Left cardiac atrium (tissue), 4 donors: ENCODE measurements at regions not wholly inside any gene's neighbourhood (a gene's known extent, or its start where the extent isn't known, plus 50 kb on each side); places are given as distances from the start of the nearest gene placed in this dataset.

Source experiments
- ATAC-seq, 2 donors: fragments of 200-7000 bp; cut with Tn5 transposase; one replicate each; pipeline ENCODE4 v1.9.1; 2020; ENCODE audit warnings: mild to moderate bottlenecking in 2 of 2, moderate library complexity in 2 of 2
- DNase-seq: peaks from one replicate; pipeline ENCODE4 v3.0.0-alpha.2; 2020
- intact Hi-C, 2 donors: fragments of 100-400 bp; cut with DNase I; formaldehyde crosslinking; loops; one replicate each; pipeline versions ENCODE4 v1.14.1 to v1.15.1; 2022 to 2023
- donor health status: DM: no; HTN: yes; CAD: no.
- donor health status: DM: no; HTN: yes; CAD: no; lungs with severe emphysema.
- donor health status: DM: yes; HTN: yes; CAD: no.
- donor health status: Dilated cardiomyopathy.

DNA sequence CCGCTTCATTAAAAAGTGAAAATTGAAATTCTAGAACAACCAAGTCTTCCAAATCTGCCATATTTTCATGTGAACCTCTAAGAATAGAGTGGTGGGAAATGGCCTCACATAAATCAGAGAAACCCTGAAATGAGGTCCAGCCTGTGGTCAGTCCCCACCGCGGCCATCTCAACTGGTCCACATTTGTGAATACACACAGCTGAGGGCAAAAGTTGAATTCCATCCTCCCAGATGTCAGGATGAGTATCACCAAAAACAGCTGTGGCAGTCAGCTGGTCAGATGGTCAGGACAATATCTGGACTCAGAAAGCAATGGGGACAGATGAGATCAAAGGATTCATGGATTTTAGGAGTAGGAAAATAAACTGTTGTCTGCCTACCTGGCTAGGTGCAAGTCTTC lies 219.4 kb upstream of the NCKAP5 start:
- DNase-seq (no peak), ATAC-seq (no peak)
- intact Hi-C loops: no loop called here

- DNase-seq (no peak), ATAC-seq (no peak)
- intact Hi-C loops: no loop called here
Observed at GRCh38 chr2:133788386-133788785, 220.1 kb upstream of the NCKAP5 start.

- ATAC-seq (no peak), DNase-seq (no peak)
- intact Hi-C loops: no loop called here
Observed at GRCh38 chr2:133789743-133790142, 221.5 kb upstream of the NCKAP5 start.

- no peak for ATAC-seq
- intact Hi-C loops: no loop called here
Observed at GRCh38 chr2:133790711-133791110, 222.4 kb upstream of the NCKAP5 start.

GRCh38 chr2:133791191-133791590 lies 222.9 kb upstream of the NCKAP5 start:
- intact Hi-C loops: no loop called here
- ATAC-seq: no peak

More at GRCh38 chr2:133790711-133791110, 222.4 kb upstream of the NCKAP5 start:
- no peak for DNase-seq

GRCh38 chr2:133792223-133792622 lies 224.0 kb upstream of the NCKAP5 start:
- intact Hi-C loops: no loop called here
- no peak for DNase-seq
- no peak for ATAC-seq

More at GRCh38 chr2:133791191-133791590, 222.9 kb upstream of the NCKAP5 start:
- DNase-seq: no peak

DNA sequence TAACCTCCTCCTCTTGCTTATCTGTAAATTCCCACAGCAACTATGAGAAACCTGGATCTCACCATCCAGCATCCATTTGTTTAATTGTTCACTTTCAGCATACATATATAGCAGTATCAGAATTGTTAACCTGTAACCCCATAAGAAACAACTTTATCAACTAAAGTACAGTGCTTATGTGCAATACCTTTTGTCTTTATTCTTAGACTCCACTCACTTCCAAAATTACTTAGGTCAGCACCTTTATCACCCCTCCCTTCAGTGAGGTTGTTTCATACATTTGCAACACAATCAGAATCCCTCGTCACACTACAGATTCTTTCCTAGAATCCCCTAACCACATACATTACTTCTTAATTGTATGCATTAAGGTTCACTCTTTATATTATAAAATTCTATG lies 225.9 kb upstream of the NCKAP5 start:
- DNase-seq (no peak), ATAC-seq (no peak)
- intact Hi-C loops: no loop called here

GRCh38 chr2:133801946-133802345 lies 233.7 kb upstream of the NCKAP5 start:
- ATAC-seq (no peak), DNase-seq (no peak)
- intact Hi-C loops: no loop called here

GRCh38 chr2:133802409-133803039 lies 234.3 kb upstream of the NCKAP5 start:
- intact Hi-C loops: no loop called here
- DNase-seq: no peak
- no peak for ATAC-seq

DNA sequence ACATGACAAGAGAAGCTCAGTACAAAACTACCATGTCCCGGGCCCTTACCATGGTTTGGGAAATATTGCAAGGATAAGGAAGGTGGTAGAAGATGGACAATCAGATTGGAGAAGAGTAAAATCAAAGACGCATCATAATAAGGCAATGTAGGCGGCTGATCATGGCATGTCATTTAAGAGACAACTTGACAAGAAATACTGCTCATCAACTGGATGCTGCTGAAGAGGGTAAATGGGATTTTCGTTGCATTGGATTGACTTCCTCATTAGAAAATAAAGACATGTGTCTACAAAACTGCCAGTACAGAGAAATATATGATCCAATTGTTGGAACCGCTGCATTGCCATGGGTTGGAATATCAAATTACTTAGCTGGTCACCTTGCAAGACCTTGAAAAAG lies 238.3 kb upstream of the NCKAP5 start:
- ATAC-seq (no peak), DNase-seq (no peak)
- intact Hi-C loops: no loop called here

GRCh38 chr2:133809485-133809884 lies 241.2 kb upstream of the NCKAP5 start:
- no peak for DNase-seq

GRCh38 chr2:133810559-133810958 lies 242.3 kb upstream of the NCKAP5 start:
- ATAC-seq: no peak

More at GRCh38 chr2:133809485-133809884, 241.2 kb upstream of the NCKAP5 start:
- intact Hi-C loops: no loop called here
- no peak for ATAC-seq

DNA sequence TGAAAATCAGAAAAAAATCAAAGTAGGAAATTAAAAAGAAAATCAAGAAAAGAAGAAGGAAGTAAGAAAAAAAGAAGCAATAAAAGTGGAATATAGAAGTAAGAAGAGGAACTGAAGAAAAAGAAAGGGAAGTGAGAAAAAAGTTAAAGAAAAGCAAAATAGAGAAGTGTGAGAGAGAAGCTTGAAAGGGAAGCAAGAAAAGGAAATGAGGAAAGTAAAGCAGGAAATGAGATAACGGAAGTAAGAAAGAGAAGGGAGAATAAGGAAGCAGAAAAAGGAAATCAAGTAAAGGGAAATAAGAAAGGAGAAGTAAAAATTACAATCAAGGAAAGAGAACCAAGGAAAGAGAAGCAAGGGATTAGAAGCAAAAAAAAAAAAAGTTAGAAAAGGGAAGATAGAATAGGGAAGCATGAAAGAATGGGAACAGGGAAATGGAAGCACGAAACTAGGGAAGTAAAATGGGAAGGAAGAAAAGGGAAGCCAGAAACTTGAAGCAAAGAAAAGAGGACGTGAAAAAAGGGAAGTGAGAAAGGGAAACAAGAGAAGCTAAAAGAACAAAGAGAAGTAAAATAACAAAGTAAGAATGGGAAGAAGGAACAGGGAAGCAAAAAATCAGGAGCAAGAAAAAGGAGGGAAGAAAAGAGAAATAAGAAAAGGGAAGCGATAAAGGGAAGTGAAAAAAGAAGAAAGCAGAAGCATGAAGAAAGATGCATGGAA lies 243.3 kb upstream of the NCKAP5 start:
- DNase-seq (no peak), ATAC-seq (no peak)
- intact Hi-C loops: no loop called here

More at GRCh38 chr2:133810559-133810958, 242.3 kb upstream of the NCKAP5 start:
- no peak for DNase-seq
- intact Hi-C loops: no loop called here

DNA sequence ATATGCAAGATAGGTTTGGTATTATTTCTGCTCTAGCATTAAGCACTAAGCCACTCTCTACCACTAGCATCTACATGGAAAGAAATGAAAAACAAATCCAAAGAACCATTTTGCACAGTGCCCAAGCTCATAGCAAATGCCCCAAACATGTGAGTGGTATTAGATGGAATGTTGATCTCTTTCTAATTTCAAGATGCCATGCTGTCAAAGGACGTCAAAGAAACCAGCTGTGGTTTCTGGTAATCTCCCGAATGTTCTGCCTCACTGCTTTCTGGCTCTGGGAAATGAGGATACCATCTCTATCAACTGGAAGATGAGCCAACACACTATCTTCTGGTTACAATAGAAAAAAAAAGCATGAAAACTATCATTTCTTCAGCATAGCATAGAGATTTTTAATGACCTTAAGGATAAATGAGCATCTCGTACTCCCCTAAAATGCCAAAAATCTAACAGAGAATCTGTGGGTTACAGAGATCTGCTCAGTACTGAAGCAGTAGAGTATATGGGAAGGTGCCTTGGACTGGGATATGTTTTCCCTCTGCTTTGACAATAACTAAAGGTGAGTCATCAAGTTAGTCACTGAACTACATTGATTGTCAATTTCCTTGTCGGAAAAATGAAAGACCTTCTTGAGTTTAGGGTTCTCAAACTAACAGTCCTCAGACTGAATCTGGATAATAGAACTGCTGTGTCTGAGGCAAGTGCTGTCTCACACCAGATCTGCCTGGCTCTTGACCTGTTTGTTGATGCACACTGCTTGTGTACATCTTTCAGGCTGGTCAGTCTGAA lies 244.8 kb upstream of the NCKAP5 start:
- intact Hi-C loops: no loop called here
- ATAC-seq: no peak
- DNase-seq: no peak

- DNase-seq (no peak), ATAC-seq (no peak)
- intact Hi-C loops: no loop called here
Observed at GRCh38 chr2:133814890-133815289, 246.6 kb upstream of the NCKAP5 start.

DNA sequence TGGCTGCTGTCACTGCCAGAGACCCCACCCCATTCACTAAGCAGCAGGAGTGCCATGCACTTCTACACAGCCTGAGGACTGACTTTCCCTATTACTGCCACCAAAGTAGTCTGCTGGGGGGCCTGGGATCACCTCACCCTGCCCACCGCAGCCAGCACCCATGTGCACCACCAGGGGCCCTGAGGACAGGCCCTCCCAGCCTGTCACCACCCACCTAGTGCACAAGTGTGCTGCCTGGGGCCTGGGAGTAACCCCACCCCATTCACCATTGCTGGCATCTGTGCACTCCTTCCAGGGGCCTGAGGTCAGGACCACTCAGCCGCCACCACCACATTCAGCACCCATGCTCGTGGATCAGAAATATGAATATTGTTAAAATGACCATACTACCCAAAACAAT lies 247.8 kb upstream of the NCKAP5 start:
- intact Hi-C loops: no loop called here
- ATAC-seq: no peak
- no peak for DNase-seq

DNA sequence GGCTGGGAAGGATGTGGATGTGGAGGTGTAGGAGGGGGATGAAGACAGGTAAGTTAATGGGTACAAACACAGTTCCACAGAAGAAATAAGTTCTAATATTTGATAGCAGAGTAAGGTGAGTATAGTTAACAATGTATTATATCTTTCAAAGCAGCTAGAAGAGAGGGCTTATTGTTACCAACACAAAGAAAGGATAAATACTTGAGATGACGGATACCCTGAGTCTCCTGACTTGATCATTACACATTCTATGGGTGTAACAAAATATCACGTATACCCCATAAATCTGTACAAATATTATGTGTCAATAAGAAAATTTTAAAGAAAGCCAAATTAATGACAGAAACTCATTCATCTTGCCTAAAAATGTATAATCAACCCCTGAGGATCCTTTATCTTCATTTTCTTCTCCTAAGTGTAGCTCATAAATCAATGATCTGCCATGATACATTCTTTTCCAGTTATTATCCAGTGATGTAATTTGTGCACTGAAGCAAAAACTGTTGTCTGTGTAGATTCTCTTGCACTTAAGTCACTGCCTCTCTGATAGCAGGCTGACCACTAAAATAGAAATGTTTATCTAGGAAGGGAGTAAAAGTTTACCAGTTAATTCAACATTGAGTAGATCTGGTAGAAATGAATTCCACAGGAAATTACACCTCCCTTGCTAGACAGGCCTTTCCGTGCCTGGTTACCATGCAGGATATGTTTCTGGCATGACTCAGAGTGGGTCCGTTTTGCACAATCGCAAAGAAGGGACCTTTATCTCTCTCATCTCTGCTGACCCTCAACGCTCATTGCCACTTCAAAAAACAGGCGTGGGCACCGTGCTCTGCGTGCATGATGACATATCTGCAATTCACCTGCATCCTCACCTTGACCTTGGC lies 249.7 kb upstream of the NCKAP5 start:
- peak; percentile 47 to 88 for ATAC-seq
- no peak for DNase-seq

DNA sequence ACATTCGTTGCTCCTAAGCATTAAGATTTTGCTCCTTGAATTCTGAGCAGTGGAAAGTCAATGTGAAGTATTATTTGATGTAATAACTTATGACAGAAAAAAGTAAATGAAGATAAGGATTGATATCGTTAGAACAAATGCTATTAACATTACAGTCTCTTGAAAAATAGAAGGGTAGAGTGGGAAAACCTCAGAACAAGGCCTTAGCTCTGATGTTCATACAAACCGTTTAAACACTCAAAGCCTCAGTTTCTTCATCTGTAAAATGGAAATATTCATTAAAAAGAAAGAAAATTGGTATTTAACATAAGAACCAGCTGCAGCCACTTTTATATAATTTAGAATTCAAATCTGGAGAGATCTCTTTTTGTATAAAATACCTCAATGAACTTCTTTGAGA lies 250.4 kb upstream of the NCKAP5 start:
- intact Hi-C loops: no loop called here
- DNase-seq (no peak), ATAC-seq (no peak)

More for the DNA sequence above, 249.7 kb upstream of the NCKAP5 start:
- intact Hi-C loops: no loop called here

GRCh38 chr2:133819906-133820305 lies 251.6 kb upstream of the NCKAP5 start:
- DNase-seq (no peak), ATAC-seq (no peak)
- intact Hi-C loops: no loop called here
